ENCODE measurements at regions not wholly inside any gene's neighbourhood (a gene's known extent, or its start where the extent isn't known, plus 50 kb on each side); places are given as distances from the start of the nearest gene placed in this dataset.

GRCh38 chr3:117272274-117272673 lies 562.7 kb downstream of the TUSC7 start (continued):
- TF ChIP-seq, protein P1, sequence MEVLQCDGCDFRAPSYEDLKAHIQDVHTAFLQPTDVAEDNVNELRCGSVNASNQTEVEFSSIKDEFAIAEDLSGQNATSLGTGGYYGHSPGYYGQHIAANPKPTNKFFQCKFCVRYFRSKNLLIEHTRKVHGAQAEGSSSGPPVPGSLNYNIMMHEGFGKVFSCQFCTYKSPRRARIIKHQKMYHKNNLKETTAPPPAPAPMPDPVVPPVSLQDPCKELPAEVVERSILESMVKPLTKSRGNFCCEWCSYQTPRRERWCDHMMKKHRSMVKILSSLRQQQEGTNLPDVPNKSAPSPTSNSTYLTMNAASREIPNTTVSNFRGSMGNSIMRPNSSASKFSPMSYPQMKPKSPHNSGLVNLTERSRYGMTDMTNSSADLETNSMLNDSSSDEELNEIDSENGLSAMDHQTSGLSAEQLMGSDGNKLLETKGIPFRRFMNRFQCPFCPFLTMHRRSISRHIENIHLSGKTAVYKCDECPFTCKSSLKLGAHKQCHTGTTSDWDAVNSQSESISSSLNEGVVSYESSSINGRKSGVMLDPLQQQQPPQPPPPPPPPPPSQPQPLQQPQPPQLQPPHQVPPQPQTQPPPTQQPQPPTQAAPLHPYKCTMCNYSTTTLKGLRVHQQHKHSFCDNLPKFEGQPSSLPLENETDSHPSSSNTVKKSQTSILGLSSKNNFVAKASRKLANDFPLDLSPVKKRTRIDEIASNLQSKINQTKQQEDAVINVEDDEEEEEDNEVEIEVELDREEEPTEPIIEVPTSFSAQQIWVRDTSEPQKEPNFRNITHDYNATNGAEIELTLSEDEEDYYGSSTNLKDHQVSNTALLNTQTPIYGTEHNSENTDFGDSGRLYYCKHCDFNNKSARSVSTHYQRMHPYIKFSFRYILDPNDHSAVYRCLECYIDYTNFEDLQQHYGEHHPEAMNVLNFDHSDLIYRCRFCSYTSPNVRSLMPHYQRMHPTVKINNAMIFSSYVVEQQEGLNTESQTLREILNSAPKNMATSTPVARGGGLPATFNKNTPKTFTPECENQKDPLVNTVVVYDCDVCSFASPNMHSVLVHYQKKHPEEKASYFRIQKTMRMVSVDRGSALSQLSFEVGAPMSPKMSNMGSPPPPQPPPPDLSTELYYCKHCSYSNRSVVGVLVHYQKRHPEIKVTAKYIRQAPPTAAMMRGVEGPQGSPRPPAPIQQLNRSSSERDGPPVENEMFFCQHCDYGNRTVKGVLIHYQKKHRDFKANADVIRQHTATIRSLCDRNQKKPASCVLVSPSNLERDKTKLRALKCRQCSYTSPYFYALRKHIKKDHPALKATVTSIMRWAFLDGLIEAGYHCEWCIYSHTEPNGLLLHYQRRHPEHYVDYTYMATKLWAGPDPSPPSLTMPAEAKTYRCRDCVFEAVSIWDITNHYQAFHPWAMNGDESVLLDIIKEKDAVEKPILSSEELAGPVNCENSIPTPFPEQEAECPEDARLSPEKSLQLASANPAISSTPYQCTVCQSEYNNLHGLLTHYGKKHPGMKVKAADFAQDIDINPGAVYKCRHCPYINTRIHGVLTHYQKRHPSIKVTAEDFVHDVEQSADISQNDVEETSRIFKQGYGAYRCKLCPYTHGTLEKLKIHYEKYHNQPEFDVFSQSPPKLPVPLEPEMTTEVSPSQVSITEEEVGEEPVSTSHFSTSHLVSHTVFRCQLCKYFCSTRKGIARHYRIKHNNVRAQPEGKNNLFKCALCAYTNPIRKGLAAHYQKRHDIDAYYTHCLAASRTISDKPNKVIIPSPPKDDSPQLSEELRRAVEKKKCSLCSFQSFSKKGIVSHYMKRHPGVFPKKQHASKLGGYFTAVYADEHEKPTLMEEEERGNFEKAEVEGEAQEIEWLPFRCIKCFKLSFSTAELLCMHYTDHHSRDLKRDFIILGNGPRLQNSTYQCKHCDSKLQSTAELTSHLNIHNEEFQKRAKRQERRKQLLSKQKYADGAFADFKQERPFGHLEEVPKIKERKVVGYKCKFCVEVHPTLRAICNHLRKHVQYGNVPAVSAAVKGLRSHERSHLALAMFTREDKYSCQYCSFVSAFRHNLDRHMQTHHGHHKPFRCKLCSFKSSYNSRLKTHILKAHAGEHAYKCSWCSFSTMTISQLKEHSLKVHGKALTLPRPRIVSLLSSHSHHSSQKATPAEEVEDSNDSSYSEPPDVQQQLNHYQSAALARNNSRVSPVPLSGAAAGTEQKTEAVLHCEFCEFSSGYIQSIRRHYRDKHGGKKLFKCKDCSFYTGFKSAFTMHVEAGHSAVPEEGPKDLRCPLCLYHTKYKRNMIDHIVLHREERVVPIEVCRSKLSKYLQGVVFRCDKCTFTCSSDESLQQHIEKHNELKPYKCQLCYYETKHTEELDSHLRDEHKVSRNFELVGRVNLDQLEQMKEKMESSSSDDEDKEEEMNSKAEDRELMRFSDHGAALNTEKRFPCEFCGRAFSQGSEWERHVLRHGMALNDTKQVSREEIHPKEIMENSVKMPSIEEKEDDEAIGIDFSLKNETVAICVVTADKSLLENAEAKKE (CRISPR knock-in tag; IDR thresholded peaks at IDR 0.05): no peak
- TF ChIP-seq STAT1 (IDR thresholded peaks at IDR 0.05; ENCODE audit: unreplicated experiment): no peak
- TF ChIP-seq EZH2phosphoT487 (IDR thresholded peaks at IDR 0.05; ENCODE audit: unreplicated experiment): no peak
- TF ChIP-seq EZH2 (IDR thresholded peaks at IDR 0.05; ENCODE audit: low read depth, unreplicated experiment): no peak
- TF ChIP-seq REST (IDR thresholded peaks at IDR 0.05; ENCODE audit: unreplicated experiment): no peak

All from GM23338 (cell line).